ENCODE measurements at regions not wholly inside any gene's neighbourhood (a gene's known extent, or its start where the extent isn't known, plus 50 kb on each side); places are given as distances from the start of the nearest gene placed in this dataset.

GRCh38 chr3:89783341-89783927 is 676.0 kb downstream of the EPHA3 start:
- H3K9ac ChIP-seq (ENCODE audit: low read length): no peak overlapping the region
- no peaks in the 10 kb centered on the region for H3K79me1 ChIP-seq (ENCODE audit: low read length)
- no peak overlapping the region for H3K56ac ChIP-seq (ENCODE audit: low read length)
- H3K18ac ChIP-seq (ENCODE audit: low read length): no peak overlapping the region
- H3K4me2 ChIP-seq (ENCODE audit: low read length): no peak overlapping the region
- H4K5ac ChIP-seq (ENCODE audit: low read length): no peak overlapping the region
- no peak overlapping the region for H4K8ac ChIP-seq (ENCODE audit: low read depth, low read length)
- H2BK15ac ChIP-seq (replicated peaks; ENCODE audit: low read depth): no peak overlapping the region
- H3K4ac ChIP-seq (ENCODE audit: low read depth, low read length): no peak overlapping the region
- no peaks in the 10 kb centered on the region for H3K27me3 ChIP-seq (ENCODE audit: insufficient read depth, low read length, poor library complexity)
- H2AK5ac ChIP-seq (ENCODE audit: low read length): no peak overlapping the region
- no peaks in the 10 kb centered on the region for H3K79me2 ChIP-seq (ENCODE audit: control insufficient read depth, insufficient read depth, low read length)
- H3K27ac ChIP-seq (ENCODE audit: low read depth, low read length): no peak overlapping the region
- no peak overlapping the region for H2BK120ac ChIP-seq (ENCODE audit: low read depth, low read length)
- DNase-seq: peak; percentile 10
- H2BK5ac ChIP-seq (ENCODE audit: low read length): no peak overlapping the region
- H3K4me1 ChIP-seq (ENCODE audit: control insufficient read depth, low read depth, low read length): no peaks in the 10 kb centered on the region
- H3K36me3 ChIP-seq (ENCODE audit: control insufficient read depth, insufficient read depth, low read length): no peaks in the 10 kb centered on the region
- H3K23ac ChIP-seq (ENCODE audit: low read length): no peak overlapping the region
- H3K4me3 ChIP-seq (ENCODE audit: low read length): no peak overlapping the region
- whole genome bisulfite sequencing (ENCODE audit: extremely low coverage, insufficient coverage, low lambda C conversion rate): no CpG with 5 or more reads among the region's 4 CpGs

GRCh38 chr3:89787485-89787884 is 680.1 kb downstream of the EPHA3 start:
- H3K9ac ChIP-seq (ENCODE audit: low read length): no peak overlapping the region
- no peak overlapping the region for H2AK5ac ChIP-seq (ENCODE audit: low read length)
- no peaks in the 10 kb centered on the region for H3K36me3 ChIP-seq (ENCODE audit: control insufficient read depth, insufficient read depth, low read length)
- H3K4ac ChIP-seq (ENCODE audit: low read depth, low read length): no peak overlapping the region
- H3K27me3 ChIP-seq (ENCODE audit: insufficient read depth, low read length, poor library complexity): no peaks in the 10 kb centered on the region
- no peak overlapping the region for H3K4me3 ChIP-seq (ENCODE audit: low read length)
- no peak overlapping the region for H3K56ac ChIP-seq (ENCODE audit: low read length)
- no peak overlapping the region for H3K23ac ChIP-seq (ENCODE audit: low read length)
- H3K4me2 ChIP-seq (ENCODE audit: low read length): no peak overlapping the region
- no peak overlapping the region for H2BK120ac ChIP-seq (ENCODE audit: low read depth, low read length)
- H4K5ac ChIP-seq (ENCODE audit: low read length): no peak overlapping the region
- H4K8ac ChIP-seq (ENCODE audit: low read depth, low read length): no peak overlapping the region
- H2BK5ac ChIP-seq (ENCODE audit: low read length): no peak overlapping the region
- H3K79me1 ChIP-seq (ENCODE audit: low read length): no peaks in the 10 kb centered on the region
- no peaks in the 10 kb centered on the region for H3K79me2 ChIP-seq (ENCODE audit: control insufficient read depth, insufficient read depth, low read length)
- H3K27ac ChIP-seq (ENCODE audit: low read depth, low read length): no peak overlapping the region
- H2BK15ac ChIP-seq (replicated peaks; ENCODE audit: low read depth): no peak overlapping the region
- no peak for DNase-seq
- no peak overlapping the region for H3K18ac ChIP-seq (ENCODE audit: low read length)
- WGBS (ENCODE audit: extremely low coverage, insufficient coverage, low lambda C conversion rate): no CpG with 5 or more reads among the region's 5 CpGs
- H3K4me1 ChIP-seq (ENCODE audit: control insufficient read depth, low read depth, low read length): no peaks in the 10 kb centered on the region

- no peak overlapping the region for H2BK5ac ChIP-seq (ENCODE audit: low read length)
- no peak overlapping the region for H3K27ac ChIP-seq (ENCODE audit: low read depth, low read length)
- H3K4me2 ChIP-seq (ENCODE audit: low read length): no peak overlapping the region
- no peaks in the 10 kb centered on the region for H3K27me3 ChIP-seq (ENCODE audit: insufficient read depth, low read length, poor library complexity)
- no peak overlapping the region for H2BK15ac ChIP-seq (replicated peaks; ENCODE audit: low read depth)
- no peak overlapping the region for H4K5ac ChIP-seq (ENCODE audit: low read length)
- no peaks in the 10 kb centered on the region for H3K79me2 ChIP-seq (ENCODE audit: control insufficient read depth, insufficient read depth, low read length)
- DNase-seq: no peak
- no peak overlapping the region for H3K18ac ChIP-seq (ENCODE audit: low read length)
- H3K23ac ChIP-seq (ENCODE audit: low read length): no peak overlapping the region
- no peak overlapping the region for H2AK5ac ChIP-seq (ENCODE audit: low read length)
- no peak overlapping the region for H3K56ac ChIP-seq (ENCODE audit: low read length)
- H3K4me1 ChIP-seq (ENCODE audit: control insufficient read depth, low read depth, low read length): no peaks in the 10 kb centered on the region
- no CpG with 5 or more reads among the region's 1 CpG for WGBS (ENCODE audit: extremely low coverage, insufficient coverage, low lambda C conversion rate)
- no peaks in the 10 kb centered on the region for H3K79me1 ChIP-seq (ENCODE audit: low read length)
- H2BK120ac ChIP-seq (ENCODE audit: low read depth, low read length): no peak overlapping the region
- no peaks in the 10 kb centered on the region for H3K36me3 ChIP-seq (ENCODE audit: control insufficient read depth, insufficient read depth, low read length)
- no peak overlapping the region for H3K4ac ChIP-seq (ENCODE audit: low read depth, low read length)
- H4K8ac ChIP-seq (ENCODE audit: low read depth, low read length): no peak overlapping the region
- H3K4me3 ChIP-seq (ENCODE audit: low read length): no peak overlapping the region
- H3K9ac ChIP-seq (ENCODE audit: low read length): no peak overlapping the region
Measured at GRCh38 chr3:89787979-89788378, 680.6 kb downstream of the EPHA3 start.

GRCh38 chr3:89795506-89795905 is 688.1 kb downstream of the EPHA3 start:
- no peaks in the 10 kb centered on the region for H3K79me1 ChIP-seq (ENCODE audit: low read length)
- no peak overlapping the region for H3K4me3 ChIP-seq (ENCODE audit: low read length)
- no peak overlapping the region for H4K8ac ChIP-seq (ENCODE audit: low read depth, low read length)
- no peak overlapping the region for H3K4ac ChIP-seq (ENCODE audit: low read depth, low read length)
- no peak overlapping the region for H2BK15ac ChIP-seq (replicated peaks; ENCODE audit: low read depth)
- no peaks in the 10 kb centered on the region for H3K79me2 ChIP-seq (ENCODE audit: control insufficient read depth, insufficient read depth, low read length)
- H3K4me1 ChIP-seq (ENCODE audit: control insufficient read depth, low read depth, low read length): no peaks in the 10 kb centered on the region
- H2BK120ac ChIP-seq (ENCODE audit: low read depth, low read length): no peak overlapping the region
- H3K27me3 ChIP-seq (ENCODE audit: insufficient read depth, low read length, poor library complexity): no peaks in the 10 kb centered on the region
- H2BK5ac ChIP-seq (ENCODE audit: low read length): no peak overlapping the region
- no peak overlapping the region for H3K18ac ChIP-seq (ENCODE audit: low read length)
- H3K27ac ChIP-seq (ENCODE audit: low read depth, low read length): no peak overlapping the region
- no peak overlapping the region for H3K56ac ChIP-seq (ENCODE audit: low read length)
- no peak overlapping the region for H2AK5ac ChIP-seq (ENCODE audit: low read length)
- WGBS (ENCODE audit: extremely low coverage, insufficient coverage, low lambda C conversion rate): no CpG with 5 or more reads among the region's 3 CpGs
- no peak overlapping the region for H3K23ac ChIP-seq (ENCODE audit: low read length)
- H3K4me2 ChIP-seq (ENCODE audit: low read length): no peak overlapping the region
- DNase-seq: peak; percentile 23
- no peaks in the 10 kb centered on the region for H3K36me3 ChIP-seq (ENCODE audit: control insufficient read depth, insufficient read depth, low read length)
- H3K9ac ChIP-seq (ENCODE audit: low read length): no peak overlapping the region
- H4K5ac ChIP-seq (ENCODE audit: low read length): no peak overlapping the region

- Histone ChIP-seq H3K79me2 (ENCODE audit: control insufficient read depth, insufficient read depth, low read length) (no peaks in the 10 kb centered on the region), H2BK5ac (ENCODE audit: low read length) (no peak overlapping the region), H4K8ac (ENCODE audit: low read depth, low read length) (no peak overlapping the region), H3K4me1 (ENCODE audit: control insufficient read depth, low read depth, low read length) (no peaks in the 10 kb centered on the region), H3K9ac (ENCODE audit: low read length) (no peak overlapping the region), H3K27me3 (ENCODE audit: insufficient read depth, low read length, poor library complexity) (no peaks in the 10 kb centered on the region), H3K23ac (ENCODE audit: low read length) (no peak overlapping the region), H3K4me3 (ENCODE audit: low read length) (no peak overlapping the region), H2BK120ac (ENCODE audit: low read depth, low read length) (no peak overlapping the region), H3K4me2 (ENCODE audit: low read length) (no peak overlapping the region), H3K18ac (ENCODE audit: low read length) (no peak overlapping the region), H3K27ac (ENCODE audit: low read depth, low read length) (no peak overlapping the region), H3K4ac (ENCODE audit: low read depth, low read length) (no peak overlapping the region), H3K56ac (ENCODE audit: low read length) (no peak overlapping the region), H3K36me3 (ENCODE audit: control insufficient read depth, insufficient read depth, low read length) (no peaks in the 10 kb centered on the region), H3K79me1 (ENCODE audit: low read length) (no peaks in the 10 kb centered on the region), H2BK15ac (replicated peaks; ENCODE audit: low read depth) (no peak overlapping the region), H2AK5ac (ENCODE audit: low read length) (no peak overlapping the region), H4K5ac (ENCODE audit: low read length) (no peak overlapping the region)
- no peak for DNase-seq
Measured at GRCh38 chr3:89802881-89803280, 695.5 kb downstream of the EPHA3 start.

GRCh38 chr3:89803711-89804110 is 696.3 kb downstream of the EPHA3 start:
- Histone ChIP-seq H3K79me1 (ENCODE audit: low read length) (no peaks in the 10 kb centered on the region), H3K18ac (ENCODE audit: low read length) (no peak overlapping the region), H3K79me2 (ENCODE audit: control insufficient read depth, insufficient read depth, low read length) (no peaks in the 10 kb centered on the region)

More at GRCh38 chr3:89803711-89804110, 696.3 kb downstream of the EPHA3 start:
- H2BK120ac ChIP-seq (ENCODE audit: low read depth, low read length): no peak overlapping the region
- H2BK5ac ChIP-seq (ENCODE audit: low read length): no peak overlapping the region
- no peak overlapping the region for H3K27ac ChIP-seq (ENCODE audit: low read depth, low read length)
- no peak overlapping the region for H3K9ac ChIP-seq (ENCODE audit: low read length)
- DNase-seq: no peak
- H3K27me3 ChIP-seq (ENCODE audit: insufficient read depth, low read length, poor library complexity): no peaks in the 10 kb centered on the region
- H4K8ac ChIP-seq (ENCODE audit: low read depth, low read length): no peak overlapping the region
- no peak overlapping the region for H3K4me3 ChIP-seq (ENCODE audit: low read length)
- no peaks in the 10 kb centered on the region for H3K36me3 ChIP-seq (ENCODE audit: control insufficient read depth, insufficient read depth, low read length)
- H3K4me1 ChIP-seq (ENCODE audit: control insufficient read depth, low read depth, low read length): no peaks in the 10 kb centered on the region
- no peak overlapping the region for H2BK15ac ChIP-seq (replicated peaks; ENCODE audit: low read depth)
- H2AK5ac ChIP-seq (ENCODE audit: low read length): no peak overlapping the region
- H3K4ac ChIP-seq (ENCODE audit: low read depth, low read length): no peak overlapping the region
- WGBS (ENCODE audit: extremely low coverage, insufficient coverage, low lambda C conversion rate): no CpG with 5 or more reads among the region's 3 CpGs
- no peak overlapping the region for H3K4me2 ChIP-seq (ENCODE audit: low read length)
- H3K23ac ChIP-seq (ENCODE audit: low read length): no peak overlapping the region
- no peak overlapping the region for H3K56ac ChIP-seq (ENCODE audit: low read length)
- H4K5ac ChIP-seq (ENCODE audit: low read length): no peak overlapping the region
